ENCODE measurements at regions not wholly inside any gene's neighbourhood (a gene's known extent, or its start where the extent isn't known, plus 50 kb on each side); places are given as distances from the start of the nearest gene placed in this dataset.

- no peak overlapping the region for H3K4me3 ChIP-seq (ENCODE audit: low read length)
- TF ChIP-seq CTCF (IDR thresholded peaks at IDR 0.05): no peak
- H3K27me3 ChIP-seq (ENCODE audit: control insufficient read depth in 1 of 2, insufficient read depth in 2 of 2, low read length in 2 of 2): no peaks in the 10 kb centered on the region
- ChIA-PET CTCF (no interaction called here), POLR2A (interaction anchor here (0.6 kb wide), 1 partner anchor 14 kb away, joined by 3 read pairs; no protein-coding TSS in a partner anchor)
- no peaks in the 10 kb centered on the region for H3K36me3 ChIP-seq (ENCODE audit: insufficient read depth, low read length)
- intact Hi-C loops (cut with DNase I, micrococcal nuclease): loop anchor here (5.0 to 10.0 kb wide), 2 partner anchors 38 to 296 kb away; no protein-coding TSS in a partner anchor
- peaks cover 17% of the 10 kb centered on the region for H3K4me1 ChIP-seq (ENCODE audit: insufficient read depth, low read length)
- no peaks in the 10 kb centered on the region for H3K9me3 Mint-ChIP-seq
- H3K36me3 Mint-ChIP-seq (ENCODE audit: low read depth): no peaks in the 10 kb centered on the region
- H3K27ac ChIP-seq (ENCODE audit: low read depth in 1 of 2, low read length in 2 of 2): no peak overlapping the region
- peak in 2 of 14 experiments; percentile 9 to 55 for DNase-seq
- peaks cover 32% of the 10 kb centered on the region for H3K4me1 Mint-ChIP-seq (ENCODE audit: low read depth)
- H3K4me3 Mint-ChIP-seq: no peak overlapping the region
- H3K27me3 Mint-ChIP-seq: no peaks in the 10 kb centered on the region
- peak overlapping the region; percentile 19 for H3K27ac Mint-ChIP-seq
- ATAC-seq (ENCODE audit: poor library complexity): peak; percentile 58
- H3K9me3 ChIP-seq (ENCODE audit: control insufficient read depth in 1 of 2, insufficient read depth in 1 of 2, low read length in 2 of 2): peaks cover 0 to 5% of the 10 kb centered on the region in 2 experiments
Measured at GRCh38 chr3:8328967-8329366, 172.7 kb upstream of the LMCD1 start.

GRCh38 chr3:8329598-8329997 is 172.0 kb upstream of the LMCD1 start:
- intact Hi-C loops (cut with DNase I, micrococcal nuclease): loop anchor here (5.0 to 10.0 kb wide), 2 partner anchors 38 to 295 kb away; no protein-coding TSS in a partner anchor
- H3K4me3 Mint-ChIP-seq: no peak overlapping the region
- no peaks in the 10 kb centered on the region for H3K27me3 ChIP-seq (ENCODE audit: control insufficient read depth in 1 of 2, insufficient read depth in 2 of 2, low read length in 2 of 2)
- no peaks in the 10 kb centered on the region for H3K36me3 ChIP-seq (ENCODE audit: insufficient read depth, low read length)
- H3K27me3 Mint-ChIP-seq: no peaks in the 10 kb centered on the region
- no peak overlapping the region for H3K4me3 ChIP-seq (ENCODE audit: low read length)
- no peak overlapping the region for H3K27ac ChIP-seq (ENCODE audit: low read depth in 1 of 2, low read length in 2 of 2)
- no peak for DNase-seq
- H3K4me1 Mint-ChIP-seq (ENCODE audit: low read depth): peaks cover 31% of the 10 kb centered on the region
- no peak for ATAC-seq (ENCODE audit: poor library complexity)
- H3K9me3 ChIP-seq (ENCODE audit: control insufficient read depth in 1 of 2, insufficient read depth in 1 of 2, low read length in 2 of 2): peaks cover 0 to 5% of the 10 kb centered on the region in 2 experiments
- no peaks in the 10 kb centered on the region for H3K9me3 Mint-ChIP-seq
- ChIA-PET POLR2A (interaction anchor here (1.0 kb wide), 1 partner anchor 53 kb away, joined by 3 read pairs; no protein-coding TSS in a partner anchor), CTCF (no interaction called here)
- TF ChIP-seq CTCF (IDR thresholded peaks at IDR 0.05): no peak
- H3K4me1 ChIP-seq (ENCODE audit: insufficient read depth, low read length): peaks cover 17% of the 10 kb centered on the region
- no peaks in the 10 kb centered on the region for H3K36me3 Mint-ChIP-seq (ENCODE audit: low read depth)
- no peak overlapping the region for H3K27ac Mint-ChIP-seq

- DNase-seq (peak in 2 of 14 experiments; percentile 17 to 22), ATAC-seq (ENCODE audit: poor library complexity) (no peak)
- Mint-ChIP-seq H3K36me3 (ENCODE audit: low read depth) (no peaks in the 10 kb centered on the region), H3K9me3 (no peaks in the 10 kb centered on the region), H3K27ac (no peak overlapping the region), H3K4me1 (ENCODE audit: low read depth) (peaks cover 11% of the 10 kb centered on the region), H3K4me3 (no peak overlapping the region), H3K27me3 (no peaks in the 10 kb centered on the region)
- no peak for TF ChIP-seq CTCF (IDR thresholded peaks at IDR 0.05)
- Histone ChIP-seq H3K4me1 (ENCODE audit: insufficient read depth, low read length) (no peaks in the 10 kb centered on the region), H3K36me3 (ENCODE audit: insufficient read depth, low read length) (no peaks in the 10 kb centered on the region), H3K9me3 (ENCODE audit: control insufficient read depth in 1 of 2, insufficient read depth in 1 of 2, low read length in 2 of 2) (no peaks in the 10 kb centered on the region), H3K4me3 (ENCODE audit: low read length) (no peak overlapping the region), H3K27ac (ENCODE audit: low read depth in 1 of 2, low read length in 2 of 2) (no peak overlapping the region), H3K27me3 (ENCODE audit: control insufficient read depth in 1 of 2, insufficient read depth in 2 of 2, low read length in 2 of 2) (no peaks in the 10 kb centered on the region)
- CTCF ChIA-PET: interaction anchor here (1.2 kb wide), 1 partner anchor 12 kb away, joined by 3 read pairs; no protein-coding TSS in a partner anchor
- intact Hi-C loops (cut with DNase I, micrococcal nuclease): no loop called here
- POLR2A ChIA-PET: no interaction called here
Measured at GRCh38 chr3:8336456-8336855, 165.2 kb upstream of the LMCD1 start.

Data from CD4-positive, alpha-beta T cell (primary cell).